ENCODE measurements at regions not wholly inside any gene's neighbourhood (a gene's known extent, or its start where the extent isn't known, plus 50 kb on each side); places are given as distances from the start of the nearest gene placed in this dataset.

- Mint-ChIP-seq H3K27me3 (ENCODE audit: low read depth) (no peaks in the 10 kb centered on the region), H3K27ac (no peak overlapping the region), H3K36me3 (ENCODE audit: low read depth) (no peaks in the 10 kb centered on the region), H3K4me3 (no peak overlapping the region), H3K9me3 (peaks cover 31% of the 10 kb centered on the region), H3K4me1 (ENCODE audit: low read depth) (no peaks in the 10 kb centered on the region)
Measured at GRCh38 chr2:51225377-51225776, 193.4 kb upstream of the NRXN1 start.

GRCh38 chr2:51224790-51225189, 192.9 kb upstream of the NRXN1 start:
- H3K4me1 Mint-ChIP-seq (ENCODE audit: low read depth) = no peaks in the 10 kb centered on the region
- peaks cover 30% of the 10 kb centered on the region for H3K9me3 Mint-ChIP-seq
- no peaks in the 10 kb centered on the region for H3K36me3 Mint-ChIP-seq (ENCODE audit: low read depth)
- no peaks in the 10 kb centered on the region for H3K27me3 Mint-ChIP-seq (ENCODE audit: low read depth)
- H3K4me3 Mint-ChIP-seq = no peak overlapping the region
- no peak overlapping the region for H3K27ac Mint-ChIP-seq

- no peaks in the 10 kb centered on the region for H3K4me1 Mint-ChIP-seq (ENCODE audit: low read depth)
- peaks cover 16% of the 10 kb centered on the region for H3K9me3 Mint-ChIP-seq
- H3K27ac Mint-ChIP-seq = no peak overlapping the region
- no peaks in the 10 kb centered on the region for H3K27me3 Mint-ChIP-seq (ENCODE audit: low read depth)
- no peaks in the 10 kb centered on the region for H3K36me3 Mint-ChIP-seq (ENCODE audit: low read depth)
- H3K4me3 Mint-ChIP-seq = no peak overlapping the region
Measured at GRCh38 chr2:51222106-51222505, 190.2 kb upstream of the NRXN1 start.

- Mint-ChIP-seq H3K27ac (no peak overlapping the region), H3K9me3 (peaks cover 8% of the 10 kb centered on the region), H3K4me1 (ENCODE audit: low read depth) (no peaks in the 10 kb centered on the region), H3K4me3 (no peak overlapping the region), H3K36me3 (ENCODE audit: low read depth) (no peaks in the 10 kb centered on the region), H3K27me3 (ENCODE audit: low read depth) (no peaks in the 10 kb centered on the region)
Measured at GRCh38 chr2:51220606-51221005, 188.7 kb upstream of the NRXN1 start.

- no peaks in the 10 kb centered on the region for H3K4me1 Mint-ChIP-seq (ENCODE audit: low read depth)
- H3K27ac Mint-ChIP-seq = no peak overlapping the region
- H3K4me3 Mint-ChIP-seq = no peak overlapping the region
- H3K36me3 Mint-ChIP-seq (ENCODE audit: low read depth) = no peaks in the 10 kb centered on the region
- no peaks in the 10 kb centered on the region for H3K27me3 Mint-ChIP-seq (ENCODE audit: low read depth)
- peaks cover 8% of the 10 kb centered on the region for H3K9me3 Mint-ChIP-seq
Measured at GRCh38 chr2:51220080-51220479, 188.1 kb upstream of the NRXN1 start.

- Mint-ChIP-seq H3K36me3 (ENCODE audit: low read depth) (no peaks in the 10 kb centered on the region), H3K27ac (no peak overlapping the region), H3K27me3 (ENCODE audit: low read depth) (no peaks in the 10 kb centered on the region), H3K9me3 (peaks cover 8% of the 10 kb centered on the region), H3K4me1 (ENCODE audit: low read depth) (no peaks in the 10 kb centered on the region), H3K4me3 (no peak overlapping the region)
Measured at GRCh38 chr2:51219468-51219867, 187.5 kb upstream of the NRXN1 start.

GRCh38 chr2:51218047-51218446, 186.1 kb upstream of the NRXN1 start:
- Mint-ChIP-seq H3K9me3 (peaks cover 5% of the 10 kb centered on the region), H3K4me1 (ENCODE audit: low read depth) (no peaks in the 10 kb centered on the region), H3K27me3 (ENCODE audit: low read depth) (no peaks in the 10 kb centered on the region), H3K36me3 (ENCODE audit: low read depth) (no peaks in the 10 kb centered on the region), H3K27ac (no peak overlapping the region), H3K4me3 (no peak overlapping the region)

- no peak overlapping the region for H3K4me3 Mint-ChIP-seq
- no peaks in the 10 kb centered on the region for H3K4me1 Mint-ChIP-seq (ENCODE audit: low read depth)
- H3K9me3 Mint-ChIP-seq = no peaks in the 10 kb centered on the region
- no peaks in the 10 kb centered on the region for H3K27me3 Mint-ChIP-seq (ENCODE audit: low read depth)
- no peak overlapping the region for H3K27ac Mint-ChIP-seq
- H3K36me3 Mint-ChIP-seq (ENCODE audit: low read depth) = no peaks in the 10 kb centered on the region
Measured at GRCh38 chr2:51213826-51214225, 181.9 kb upstream of the NRXN1 start.

- Mint-ChIP-seq H3K27ac (no peak overlapping the region), H3K4me1 (ENCODE audit: low read depth) (no peaks in the 10 kb centered on the region), H3K27me3 (ENCODE audit: low read depth) (no peaks in the 10 kb centered on the region), H3K9me3 (no peaks in the 10 kb centered on the region), H3K36me3 (ENCODE audit: low read depth) (no peaks in the 10 kb centered on the region), H3K4me3 (no peak overlapping the region)
Measured at GRCh38 chr2:51212374-51212773, 180.4 kb upstream of the NRXN1 start.

GRCh38 chr2:51208521-51208920, 176.6 kb upstream of the NRXN1 start:
- no peak overlapping the region for H3K27ac Mint-ChIP-seq
- H3K27me3 Mint-ChIP-seq (ENCODE audit: low read depth) = no peaks in the 10 kb centered on the region
- no peak overlapping the region for H3K4me3 Mint-ChIP-seq
- no peaks in the 10 kb centered on the region for H3K36me3 Mint-ChIP-seq (ENCODE audit: low read depth)
- H3K4me1 Mint-ChIP-seq (ENCODE audit: low read depth) = no peaks in the 10 kb centered on the region
- H3K9me3 Mint-ChIP-seq = peaks cover 4% of the 10 kb centered on the region

- no peaks in the 10 kb centered on the region for H3K4me1 Mint-ChIP-seq (ENCODE audit: low read depth)
- H3K27me3 Mint-ChIP-seq (ENCODE audit: low read depth) = no peaks in the 10 kb centered on the region
- no peaks in the 10 kb centered on the region for H3K36me3 Mint-ChIP-seq (ENCODE audit: low read depth)
- H3K27ac Mint-ChIP-seq = no peak overlapping the region
- H3K4me3 Mint-ChIP-seq = no peak overlapping the region
- peaks cover 9% of the 10 kb centered on the region for H3K9me3 Mint-ChIP-seq
Measured at GRCh38 chr2:51201295-51201694, 169.4 kb upstream of the NRXN1 start.

- Mint-ChIP-seq H3K4me1 (ENCODE audit: low read depth) (no peaks in the 10 kb centered on the region), H3K9me3 (peaks cover 43% of the 10 kb centered on the region), H3K27ac (no peak overlapping the region), H3K36me3 (ENCODE audit: low read depth) (no peaks in the 10 kb centered on the region), H3K27me3 (ENCODE audit: low read depth) (no peaks in the 10 kb centered on the region), H3K4me3 (no peak overlapping the region)
Measured at GRCh38 chr2:51194656-51195055, 162.7 kb upstream of the NRXN1 start.

- no peaks in the 10 kb centered on the region for H3K4me1 Mint-ChIP-seq (ENCODE audit: low read depth)
- H3K27ac Mint-ChIP-seq = no peak overlapping the region
- H3K4me3 Mint-ChIP-seq = no peak overlapping the region
- H3K9me3 Mint-ChIP-seq = no peaks in the 10 kb centered on the region
- no peaks in the 10 kb centered on the region for H3K36me3 Mint-ChIP-seq (ENCODE audit: low read depth)
- H3K27me3 Mint-ChIP-seq (ENCODE audit: low read depth) = no peaks in the 10 kb centered on the region
Measured at GRCh38 chr2:51170273-51170672, 138.3 kb upstream of the NRXN1 start.

- Mint-ChIP-seq H3K27ac (no peak overlapping the region), H3K36me3 (ENCODE audit: low read depth) (no peaks in the 10 kb centered on the region)
Measured at GRCh38 chr2:51165534-51166260, 133.8 kb upstream of the NRXN1 start.

GRCh38 chr2:51158251-51158650, 126.3 kb upstream of the NRXN1 start:
- Mint-ChIP-seq H3K27ac (no peak overlapping the region), H3K9me3 (peaks cover 4% of the 10 kb centered on the region), H3K36me3 (ENCODE audit: low read depth) (no peaks in the 10 kb centered on the region), H3K4me1 (ENCODE audit: low read depth) (no peaks in the 10 kb centered on the region), H3K4me3 (no peak overlapping the region), H3K27me3 (ENCODE audit: low read depth) (no peaks in the 10 kb centered on the region)

More at GRCh38 chr2:51165534-51166260, 133.8 kb upstream of the NRXN1 start:
- Mint-ChIP-seq H3K4me1 (ENCODE audit: low read depth) (no peaks in the 10 kb centered on the region), H3K27me3 (ENCODE audit: low read depth) (no peaks in the 10 kb centered on the region), H3K4me3 (no peak overlapping the region), H3K9me3 (no peaks in the 10 kb centered on the region)

- H3K4me1 Mint-ChIP-seq (ENCODE audit: low read depth) = no peaks in the 10 kb centered on the region
- H3K9me3 Mint-ChIP-seq = peaks cover 6% of the 10 kb centered on the region
- no peak overlapping the region for H3K4me3 Mint-ChIP-seq
Measured at GRCh38 chr2:51153236-51153635, 121.3 kb upstream of the NRXN1 start.

More at GRCh38 chr2:51153236-51153635, 121.3 kb upstream of the NRXN1 start:
- H3K27ac Mint-ChIP-seq = no peak overlapping the region
- H3K36me3 Mint-ChIP-seq (ENCODE audit: low read depth) = no peaks in the 10 kb centered on the region
- no peaks in the 10 kb centered on the region for H3K27me3 Mint-ChIP-seq (ENCODE audit: low read depth)

All from T-helper 1 cell treated with Interleukin-12 subunit alpha and Interleukin-12 subunit beta and Interleukin-4 antibody, amounts not matched to agents 30 μg/mL and 1 μg/mL, for 36 hours (primary cell).